ENCODE measurements at regions not wholly inside any gene's neighbourhood (a gene's known extent, or its start where the extent isn't known, plus 50 kb on each side); places are given as distances from the start of the nearest gene placed in this dataset.
"Not testable (repeated sequence)": the region's sequence is repeated elsewhere in the genome, so short reads cannot be mapped to it uniquely, and the experiment has no call there.

DNA sequence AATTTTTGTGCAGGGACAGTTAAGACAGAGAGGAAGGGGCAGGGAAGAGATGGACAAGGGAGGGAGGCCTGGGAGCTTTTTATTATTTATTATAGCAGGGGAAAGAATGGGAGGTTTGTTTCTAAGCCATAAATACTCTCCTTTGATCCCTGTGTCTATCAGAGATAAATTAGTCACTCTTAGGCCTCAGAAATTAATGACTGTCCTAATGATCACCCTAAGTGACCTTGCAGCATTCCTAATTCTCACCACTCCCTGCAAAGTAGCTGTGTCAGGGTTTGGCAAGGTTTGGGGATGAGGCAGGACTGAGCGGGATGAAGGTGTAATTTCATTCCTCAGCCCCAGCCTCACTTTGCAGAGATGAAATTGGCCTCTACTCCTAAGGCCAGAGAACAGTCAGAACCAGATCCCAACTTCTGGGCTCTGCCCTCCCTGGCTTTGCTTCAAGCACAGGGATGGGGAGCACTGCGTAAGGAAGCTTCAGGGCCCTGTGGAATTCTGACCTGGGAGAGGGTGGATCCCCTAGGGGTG is 95.0 kb downstream of the TMEM17 start:
- no peak for DNase-seq (ENCODE audit: low read depth)

DNA sequence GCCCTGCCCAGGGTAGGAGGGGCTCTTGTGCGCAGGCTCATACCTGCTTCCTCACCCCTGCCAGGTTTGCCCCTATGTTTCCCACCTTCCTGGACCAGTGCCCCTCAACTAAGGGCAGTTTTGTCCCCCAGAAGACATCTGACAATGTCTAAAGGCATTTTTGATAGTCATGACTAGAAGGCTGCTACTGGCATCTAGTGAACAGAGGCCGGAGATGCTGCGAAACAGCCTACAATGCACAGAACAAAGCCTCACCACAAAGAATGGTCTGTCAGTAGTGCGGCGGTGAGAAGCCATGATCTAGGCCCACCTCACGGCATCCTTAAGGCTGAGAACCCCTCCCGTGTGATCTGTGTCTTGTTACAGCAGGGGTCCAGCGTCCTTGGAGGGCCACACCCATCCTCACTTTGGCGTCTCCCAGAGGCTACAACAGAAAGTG is 96.0 kb downstream of the TMEM17 start:
- DNase-seq (ENCODE audit: low read depth), result no peak

DNA sequence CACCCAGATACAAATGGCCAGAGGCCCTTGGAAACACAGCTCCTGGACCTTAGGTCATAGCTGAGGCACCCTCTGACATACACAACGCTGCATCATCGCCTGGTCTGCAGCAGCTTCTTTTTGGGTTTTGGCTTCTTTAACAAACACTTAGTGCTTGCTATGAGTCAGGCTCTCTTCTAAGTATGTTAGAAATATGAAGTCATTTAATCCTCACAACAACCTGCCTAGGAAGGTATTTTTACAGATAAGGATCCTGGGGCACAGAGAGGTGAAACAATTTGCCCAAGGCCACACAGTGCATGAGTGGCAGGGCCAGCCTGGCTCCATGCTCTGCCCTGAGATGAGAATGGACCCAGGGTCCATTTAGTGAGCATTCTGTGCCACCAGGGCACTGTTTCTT is 96.6 kb downstream of the TMEM17 start:
- no peak for DNase-seq (ENCODE audit: low read depth)

DNA sequence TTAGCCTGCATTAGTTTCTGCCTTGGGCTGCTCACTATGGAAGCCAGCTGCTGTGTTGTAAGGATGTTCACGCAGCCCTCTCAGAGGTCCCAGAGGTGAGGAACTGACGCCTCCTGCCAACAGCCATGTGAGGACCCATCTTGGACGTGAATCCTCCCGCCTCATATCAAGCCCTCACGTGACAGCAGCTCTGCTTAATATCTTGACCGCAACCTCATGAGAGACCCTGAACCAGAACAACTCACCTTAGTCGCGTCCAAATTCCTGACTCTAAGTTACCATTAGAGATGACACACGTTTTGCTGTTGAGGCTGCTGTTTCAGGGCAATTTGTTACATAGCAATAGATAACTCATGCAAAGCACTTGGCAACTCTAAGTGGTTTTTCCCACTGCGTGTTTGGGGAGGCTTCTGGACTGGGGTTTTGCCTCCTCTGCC is 97.7 kb downstream of the TMEM17 start:
- DNase-seq (ENCODE audit: low read depth), result no peak

DNA sequence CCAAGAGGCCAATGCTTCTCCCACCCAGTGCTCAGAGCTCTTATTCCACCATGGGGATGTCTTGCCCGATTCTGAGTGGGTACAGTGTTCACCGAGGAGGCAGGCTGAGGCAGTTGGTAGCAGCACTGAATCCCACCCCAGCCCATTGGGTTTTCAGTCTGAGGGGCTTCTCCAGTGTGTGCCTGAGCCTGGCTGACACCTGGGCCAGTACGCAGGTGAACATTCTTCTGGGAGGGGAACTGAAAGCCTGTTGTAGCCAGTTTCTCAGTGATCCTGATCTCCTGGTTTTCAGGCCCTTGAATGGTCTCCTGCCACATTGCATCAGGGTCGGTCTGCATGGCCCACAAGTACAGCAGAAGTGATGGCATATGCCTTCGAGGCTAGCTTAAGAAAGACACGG is 98.2 kb downstream of the TMEM17 start:
- no peak for DNase-seq (ENCODE audit: low read depth)

DNA sequence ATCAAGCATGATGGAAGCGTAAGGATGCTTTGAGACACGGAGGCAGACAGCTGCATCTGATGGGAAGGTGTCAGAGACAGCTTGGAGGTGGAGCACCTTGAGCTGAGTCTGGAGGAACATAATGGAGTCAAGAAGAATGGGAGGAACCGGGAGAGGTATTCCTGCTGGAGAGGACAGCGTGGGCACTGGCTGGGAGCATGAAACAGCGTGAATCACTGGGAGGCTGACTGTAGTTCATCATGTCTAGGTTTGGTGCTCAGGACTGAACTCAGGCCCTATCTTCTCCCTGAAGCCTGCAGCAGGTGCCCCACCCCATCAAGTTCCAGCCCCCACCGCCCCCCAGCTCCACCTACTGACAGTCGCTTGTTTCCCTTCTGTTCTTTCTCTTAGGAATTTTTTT is 98.6 kb downstream of the TMEM17 start:
- DNase-seq (ENCODE audit: low read depth), result no peak

DNA sequence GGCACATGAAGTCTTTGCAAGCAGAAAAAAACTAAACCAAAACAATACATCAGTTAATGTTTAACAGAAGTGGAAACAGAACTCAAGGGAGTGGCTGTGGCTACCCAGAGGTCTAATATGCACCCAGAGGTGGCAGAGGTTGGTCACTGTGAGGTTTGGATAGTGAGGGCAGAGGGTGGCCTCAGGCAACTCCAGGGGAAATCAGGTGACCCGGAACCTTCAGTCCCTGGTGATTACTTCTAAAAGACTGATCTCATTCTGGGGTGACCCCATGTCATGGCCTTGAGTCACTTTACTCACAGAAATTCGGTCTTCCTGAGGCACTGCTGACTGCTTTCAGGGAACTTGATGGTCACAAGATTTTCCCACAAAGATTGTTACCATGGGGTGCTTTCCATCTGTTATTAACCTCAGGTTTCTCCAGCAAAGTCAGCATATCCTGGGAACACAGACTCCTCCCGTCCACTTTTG is 99.4 kb downstream of the TMEM17 start:
- no peak for DNase-seq (ENCODE audit: low read depth)

DNA sequence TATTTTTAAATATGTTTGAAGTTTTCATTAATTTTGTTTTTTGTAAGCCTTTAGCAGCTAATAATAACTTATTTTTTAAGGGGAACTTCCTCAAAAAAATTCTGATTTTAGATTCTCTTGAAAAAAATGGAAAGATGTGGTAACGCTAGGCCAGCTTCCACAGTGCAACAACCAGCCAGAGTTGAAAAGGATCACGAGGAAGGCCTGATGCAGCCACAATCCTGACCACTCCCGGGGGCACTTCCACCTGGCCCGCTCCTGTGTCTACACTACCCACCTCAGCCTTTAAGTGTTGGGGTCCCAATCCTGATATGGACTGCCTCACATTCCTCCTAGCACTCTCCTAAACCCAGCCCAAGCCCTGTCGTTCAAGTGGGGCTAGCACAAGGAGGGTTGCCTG is 101.1 kb downstream of the TMEM17 start:
- no peak for DNase-seq (ENCODE audit: low read depth)

DNA sequence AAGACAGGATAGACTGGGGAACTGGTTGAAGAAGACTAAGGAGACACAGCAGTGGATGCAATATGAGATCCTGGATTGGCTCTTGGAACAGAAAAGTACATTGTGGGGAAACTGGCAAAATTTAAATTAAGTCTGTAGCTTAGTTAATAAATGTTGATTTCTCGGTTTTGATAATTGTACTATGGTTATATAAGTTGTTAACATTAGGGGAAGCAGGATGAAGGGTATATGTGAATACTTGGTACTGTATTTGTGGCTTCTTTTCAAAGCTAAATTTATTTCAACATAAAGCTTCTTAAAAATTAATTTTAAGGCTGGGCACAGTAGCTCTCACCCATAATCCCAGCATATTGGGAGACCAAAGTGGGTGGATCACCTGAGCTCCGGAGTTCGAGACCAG is 103.8 kb downstream of the TMEM17 start:
- no peak for DNase-seq (ENCODE audit: low read depth)

DNA sequence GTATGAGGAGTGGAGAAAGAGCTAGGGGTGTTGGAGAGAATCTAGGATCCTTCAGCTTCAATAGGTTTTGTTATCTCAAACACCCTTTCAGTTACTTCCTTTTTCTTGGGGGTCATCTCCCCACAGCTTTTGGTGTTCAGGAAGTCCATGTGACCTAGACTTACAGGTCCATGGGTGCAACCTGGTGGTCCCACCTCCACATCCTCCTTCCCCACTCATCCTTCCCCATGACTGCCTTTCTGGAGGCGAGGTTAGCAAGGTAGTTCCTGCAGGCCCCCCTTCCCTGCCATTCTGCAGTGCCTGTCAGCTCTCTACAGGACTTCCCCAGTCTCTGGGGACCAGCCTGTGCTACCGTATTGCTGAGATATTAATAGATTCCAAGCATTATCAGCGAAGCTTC is 107.6 kb downstream of the TMEM17 start:
- DNase-seq (ENCODE audit: low read depth), result no peak

DNA sequence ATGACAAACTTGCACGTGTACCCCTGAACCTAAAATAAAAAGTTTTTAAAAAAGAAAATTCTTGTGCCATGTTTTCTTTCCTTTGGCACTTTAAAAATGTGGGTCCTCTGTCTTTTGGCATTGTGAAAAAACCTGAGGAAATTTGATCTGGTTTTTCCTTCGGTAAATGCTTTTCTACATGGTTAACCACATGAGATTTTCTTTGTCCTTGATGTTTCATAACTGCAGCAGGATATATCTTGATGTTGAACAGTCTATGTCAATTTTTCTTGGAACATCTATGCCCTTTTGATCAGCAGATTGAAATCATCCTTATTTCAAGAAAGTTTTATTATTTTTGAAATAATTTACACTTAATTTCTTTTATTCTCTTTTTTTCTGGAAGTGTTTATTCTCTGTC is 109.1 kb downstream of the TMEM17 start:
- DNase-seq (ENCODE audit: low read depth), result no peak

DNA sequence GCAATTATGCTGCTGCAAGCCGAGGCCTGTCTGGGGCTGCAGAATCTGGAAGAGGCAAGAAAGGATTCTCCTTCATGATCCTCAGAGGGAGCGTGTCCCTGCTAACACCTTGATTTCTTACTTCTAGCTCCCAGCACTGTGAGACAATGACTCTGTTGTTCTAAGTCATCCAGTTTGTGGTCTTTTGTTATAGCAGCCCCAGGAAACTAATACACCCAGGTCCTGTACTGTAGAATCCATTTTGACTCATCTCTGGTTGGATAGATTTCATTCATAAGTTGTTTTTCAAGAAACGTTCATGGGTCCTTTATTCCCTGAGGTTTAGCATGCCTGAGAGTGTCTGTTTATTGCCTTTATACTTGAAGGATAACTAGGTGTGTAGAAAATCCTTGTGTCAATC is 112.7 kb downstream of the TMEM17 start:
- DNase-seq (ENCODE audit: low read depth), result no peak

DNA sequence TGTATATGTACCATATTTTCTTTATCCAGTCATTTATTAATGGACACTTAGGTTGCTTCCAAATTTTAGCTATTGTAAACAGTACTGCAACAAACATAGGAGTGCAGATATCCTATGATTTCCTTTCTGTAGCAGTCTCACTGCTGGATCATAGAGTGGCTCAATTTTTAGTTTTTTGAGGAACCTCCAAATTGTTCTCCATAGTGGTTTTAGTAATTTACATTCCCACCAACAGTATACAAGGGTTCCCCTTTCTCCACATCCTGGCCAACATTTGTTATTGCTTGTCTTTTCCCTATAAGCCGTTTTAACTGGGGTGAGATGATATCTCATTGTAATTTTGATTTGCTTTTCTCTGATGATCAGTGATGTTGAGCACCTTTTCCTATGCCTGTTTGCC is 114.3 kb downstream of the TMEM17 start:
- DNase-seq (ENCODE audit: low read depth), result no peak

DNA sequence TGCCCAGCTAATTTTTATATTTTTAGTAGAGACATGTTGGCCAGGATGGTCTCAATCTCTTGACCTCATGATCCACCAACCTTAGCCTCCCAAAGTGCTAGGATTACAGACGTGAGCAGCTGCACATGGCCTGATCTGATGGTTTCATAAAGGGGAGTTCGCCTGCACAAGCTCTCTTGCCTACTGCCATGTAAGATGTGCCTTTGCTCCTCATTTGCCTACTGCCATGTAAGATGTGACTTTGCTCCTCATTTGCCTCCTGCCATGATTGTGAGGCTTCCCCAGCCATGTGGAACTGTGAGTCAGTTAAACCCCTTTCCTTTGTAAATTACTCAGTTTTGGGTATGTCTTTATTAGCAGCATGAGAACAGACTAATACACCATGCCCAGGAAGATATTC is 119.6 kb downstream of the TMEM17 start:
- DNase-seq (ENCODE audit: low read depth), result not testable (repeated sequence)

DNA sequence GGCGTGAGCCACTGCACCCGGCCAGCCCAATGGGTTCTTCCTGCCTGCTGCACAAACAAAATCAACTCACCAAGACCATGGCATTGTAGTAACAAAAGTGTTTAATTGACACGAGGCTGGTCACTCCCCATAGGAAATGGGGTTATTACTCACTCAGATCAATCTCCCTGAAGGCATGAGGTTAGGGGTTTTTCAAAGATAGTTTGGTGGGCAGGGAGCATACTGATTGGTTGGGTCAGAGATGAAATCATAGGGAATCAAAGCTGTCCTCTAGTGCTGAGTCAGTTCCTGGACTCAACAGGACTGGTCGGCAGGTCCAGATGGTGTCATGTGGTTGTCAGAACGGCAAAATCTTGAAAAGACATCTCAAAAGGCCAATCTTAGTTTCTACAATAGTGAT is 122.1 kb downstream of the TMEM17 start:
- no peak for DNase-seq (ENCODE audit: low read depth)

DNA sequence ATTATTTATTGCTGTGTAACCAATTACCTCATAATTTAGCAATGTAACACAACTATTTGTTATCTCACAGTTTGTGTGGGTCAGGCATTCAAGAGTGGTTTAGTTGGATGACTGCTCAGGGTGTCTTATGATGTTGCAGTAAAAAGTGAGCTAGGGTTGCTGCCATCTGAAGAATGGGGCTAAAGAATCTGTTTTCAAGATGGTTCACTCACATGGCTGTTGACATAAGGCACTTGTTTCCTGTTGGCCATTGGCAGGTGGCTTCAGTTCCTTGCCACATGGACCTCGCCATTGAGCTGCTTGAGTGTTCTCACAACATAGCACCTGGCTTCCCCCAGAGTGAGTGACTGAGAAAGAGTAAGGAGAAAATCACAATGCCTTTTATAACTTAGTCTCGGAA is 123.2 kb downstream of the TMEM17 start:
- no peak for DNase-seq (ENCODE audit: low read depth)

DNA sequence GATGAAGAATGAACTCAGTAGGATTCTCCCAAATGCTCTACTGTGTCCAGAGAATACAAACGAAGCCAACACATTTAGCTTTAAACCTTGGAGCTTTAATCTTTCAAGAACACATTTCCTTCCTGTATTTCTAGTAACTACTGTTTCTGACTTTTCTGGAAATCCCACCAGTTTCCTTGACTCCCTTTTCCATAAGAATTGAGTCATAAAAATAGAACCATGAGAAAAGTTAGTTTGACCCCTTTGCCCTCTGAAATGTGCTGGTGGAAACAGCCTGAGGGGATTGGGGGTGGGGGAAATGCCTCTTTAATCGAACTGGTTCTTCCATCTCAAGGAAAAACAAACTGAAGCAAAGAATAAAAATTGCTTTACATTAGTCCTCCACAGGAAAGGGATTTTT is 123.9 kb downstream of the TMEM17 start:
- DNase-seq (ENCODE audit: low read depth), result no peak

DNA sequence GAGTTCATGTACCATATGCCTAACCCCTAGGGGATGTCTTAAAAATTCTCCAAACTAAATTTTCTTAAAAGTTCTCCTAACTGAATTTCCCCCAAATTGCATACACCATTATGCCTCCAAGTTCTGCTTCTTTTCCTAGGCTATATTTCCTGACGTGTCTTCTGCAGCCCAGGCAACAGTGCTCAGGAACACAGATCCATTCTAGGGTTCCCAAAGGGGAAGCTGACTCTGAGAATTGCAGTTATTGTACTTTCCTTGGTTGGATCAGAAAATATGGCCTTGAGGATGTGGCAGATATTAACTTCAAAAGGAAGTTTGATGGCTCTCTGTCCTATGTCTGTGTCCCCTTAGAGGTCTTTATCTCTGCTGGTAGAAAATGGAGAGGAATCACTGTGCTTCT is 124.3 kb downstream of the TMEM17 start:
- DNase-seq (ENCODE audit: low read depth), result no peak

DNA sequence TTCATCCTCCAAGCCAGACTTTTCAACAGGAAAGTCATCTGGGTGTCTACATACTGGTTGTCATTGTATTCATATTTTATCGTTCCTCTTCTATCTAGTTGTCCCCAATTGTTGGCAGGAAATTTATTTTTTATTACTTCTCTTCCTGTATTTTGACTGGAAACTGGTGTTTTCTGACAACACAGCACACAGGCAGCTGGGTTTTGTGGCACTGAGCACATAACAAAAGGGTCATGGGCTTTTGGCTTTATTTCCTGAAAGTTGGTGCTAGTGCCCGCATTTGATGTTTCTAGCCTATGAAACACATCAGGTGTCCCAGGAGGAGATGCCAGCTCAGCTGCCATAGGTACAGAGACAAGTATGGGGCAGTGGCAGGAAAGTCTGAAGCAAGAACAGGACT is 126.4 kb downstream of the TMEM17 start:
- DNase-seq (ENCODE audit: low read depth), result no peak

DNA sequence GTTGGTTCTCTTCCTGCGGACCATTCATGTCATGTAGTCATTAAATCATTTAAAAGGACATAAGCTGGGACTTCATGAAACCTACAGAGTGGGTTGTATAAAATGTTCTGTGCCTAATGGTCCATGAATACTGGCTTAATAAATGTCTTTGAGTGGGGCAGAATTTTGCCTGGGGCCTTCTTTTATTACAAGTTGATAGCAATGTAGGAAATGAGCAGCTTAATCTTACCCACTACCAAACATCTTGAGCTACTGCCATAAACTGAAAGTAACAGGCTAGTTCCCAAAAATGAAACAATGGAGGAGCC is 130.9 kb downstream of the TMEM17 start:
- DNase-seq (ENCODE audit: low read depth), result no peak

DNA sequence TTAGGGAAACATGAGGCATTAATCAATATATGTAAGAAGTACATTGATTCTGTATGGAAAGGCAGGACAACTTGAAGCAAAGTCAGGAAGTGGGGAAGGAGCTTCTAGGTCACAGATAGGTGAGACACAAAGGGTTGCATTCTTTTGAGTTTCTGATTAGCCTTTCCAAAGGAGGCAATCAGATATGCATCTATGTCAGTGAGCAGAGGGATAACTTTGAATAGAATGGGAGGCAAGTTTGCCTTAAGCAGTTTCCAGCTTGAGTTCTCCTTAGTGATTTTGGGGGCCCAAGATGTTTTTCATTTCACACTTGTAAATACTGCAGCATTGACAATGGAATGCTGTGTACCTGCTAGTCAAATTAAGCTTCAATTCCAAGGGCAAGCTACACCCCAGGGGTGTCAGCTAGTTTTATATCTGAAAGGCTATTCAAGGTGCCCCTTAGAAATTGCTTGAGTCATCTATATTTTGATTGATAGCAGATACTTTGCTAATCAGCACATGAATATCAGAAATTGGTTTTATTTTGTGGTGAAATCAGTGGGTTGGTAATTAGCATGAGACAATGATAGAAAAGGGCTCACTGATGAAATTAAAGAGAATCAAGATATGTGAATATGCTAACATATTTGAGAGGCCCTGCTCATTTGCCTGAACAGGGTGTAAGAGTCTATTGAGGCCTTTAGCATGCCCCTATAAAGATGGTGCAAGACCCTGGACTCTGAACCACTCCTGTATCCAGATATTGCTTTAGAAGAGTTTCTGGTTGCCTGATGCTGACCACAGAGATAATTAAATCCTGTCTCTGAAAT is 131.5 kb downstream of the TMEM17 start:
- no peak for DNase-seq (ENCODE audit: low read depth)

DNA sequence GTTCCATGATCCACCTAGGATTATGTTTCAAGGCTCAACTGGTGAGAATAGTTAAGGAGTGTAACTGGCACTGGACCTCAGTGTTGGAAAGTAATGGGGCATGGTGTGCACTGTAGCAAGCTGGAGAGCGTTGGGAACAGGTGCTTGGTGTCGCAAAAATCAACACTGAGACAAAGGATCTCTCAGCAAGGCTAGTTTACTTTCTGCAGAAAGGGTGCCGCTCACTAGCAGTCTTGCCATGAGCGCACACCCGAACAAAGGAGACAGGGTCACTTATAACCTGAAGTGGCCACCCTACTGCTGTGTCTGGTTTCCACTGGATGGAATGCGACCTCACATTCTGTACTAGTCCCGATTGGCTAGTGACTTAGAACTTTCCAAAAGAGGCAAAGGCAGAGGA is 133.2 kb downstream of the TMEM17 start:
- no peak for DNase-seq (ENCODE audit: low read depth)

DNA sequence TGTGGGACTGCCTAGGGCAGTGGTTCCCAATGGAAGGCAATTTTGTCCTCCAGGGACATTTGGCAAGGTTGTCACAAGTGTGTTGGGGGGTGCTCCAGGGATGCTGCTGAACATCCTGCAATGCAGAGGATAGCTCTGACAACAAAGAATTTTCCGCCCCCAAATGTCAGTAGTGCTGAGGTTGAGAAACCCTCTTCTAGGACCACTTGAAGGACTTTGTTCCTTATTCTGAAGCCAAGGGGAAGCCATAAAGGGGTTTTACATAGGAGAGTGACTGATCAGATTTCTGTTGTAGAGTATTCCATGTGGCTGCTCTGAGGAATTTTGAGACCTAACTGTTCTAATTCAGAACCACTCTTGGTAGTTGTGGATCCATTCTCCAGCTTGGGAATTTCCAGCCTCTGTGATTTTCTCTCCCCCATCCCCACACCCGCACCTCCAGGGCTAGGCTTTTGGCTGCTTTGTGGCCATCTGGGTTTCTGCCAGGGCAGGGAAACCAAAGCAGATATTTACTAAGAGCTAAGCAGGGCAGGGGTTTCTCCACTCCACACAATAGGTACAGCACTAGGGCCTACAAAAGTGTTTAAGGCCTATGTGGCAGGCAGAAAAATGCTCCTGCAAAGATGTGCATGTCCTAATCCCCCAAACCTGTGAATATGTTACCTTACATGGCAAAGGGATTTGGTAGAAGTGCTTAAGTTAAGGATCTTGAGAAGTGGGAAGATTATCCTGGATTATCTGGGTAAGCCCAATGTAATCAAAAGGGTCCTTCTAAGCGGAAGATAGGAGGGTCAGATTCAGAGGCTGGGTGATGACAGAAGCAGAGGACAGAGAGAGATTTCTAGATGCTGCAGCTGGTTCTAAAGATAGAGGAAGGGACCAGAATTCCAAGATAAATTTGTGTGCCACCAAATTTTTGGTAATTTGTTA is 135.4 kb downstream of the TMEM17 start:
- DNase-seq (ENCODE audit: low read depth), result no peak

Data from GM04504 (cell line).